ENCODE measurements at regions not wholly inside any gene's neighbourhood (a gene's known extent, or its start where the extent isn't known, plus 50 kb on each side); places are given as distances from the start of the nearest gene placed in this dataset.

GRCh38 chr4:185894481-185894880 is 82.5 kb upstream of the SORBS2 start:
- no peak for DNase-seq

- no peak for DNase-seq
These were observed 83.4 kb upstream of the SORBS2 start for GRCh38 chr4:185895351-185895750.

GRCh38 chr4:185895866-185896265 is 83.9 kb upstream of the SORBS2 start:
- no peak for DNase-seq

- DNase-seq, result no peak
These were observed 85.0 kb upstream of the SORBS2 start for GRCh38 chr4:185896817-185897488.

GRCh38 chr4:185898413-185898812 is 86.4 kb upstream of the SORBS2 start:
- no peak for DNase-seq

- DNase-seq, result no peak
These were observed 87.8 kb upstream of the SORBS2 start for GRCh38 chr4:185899833-185900232.

GRCh38 chr4:185902654-185903053 is 90.7 kb upstream of the SORBS2 start:
- no peak for DNase-seq

- no peak for DNase-seq
These were observed 91.2 kb upstream of the SORBS2 start for GRCh38 chr4:185903205-185903604.

GRCh38 chr4:185904381-185904780 is 92.4 kb upstream of the SORBS2 start:
- DNase-seq, result no peak

- DNase-seq, result no peak
These were observed 98.0 kb upstream of the SORBS2 start for GRCh38 chr4:185909972-185910371.

- no peak for DNase-seq
These were observed 99.6 kb upstream of the SORBS2 start for GRCh38 chr4:185911556-185912064.

- no peak for DNase-seq
These were observed 100.8 kb upstream of the SORBS2 start for GRCh38 chr4:185912779-185913178.

GRCh38 chr4:185914583-185915199 is 102.7 kb upstream of the SORBS2 start:
- DNase-seq, result no peak

- no peak for DNase-seq
These were observed 103.3 kb upstream of the SORBS2 start for GRCh38 chr4:185915271-185915670.

- DNase-seq, result no peak
These were observed 103.8 kb upstream of the SORBS2 start for GRCh38 chr4:185915817-185916216.

- no peak for DNase-seq
These were observed 104.2 kb upstream of the SORBS2 start for GRCh38 chr4:185916231-185916630.

- no peak for DNase-seq
These were observed 104.7 kb upstream of the SORBS2 start for GRCh38 chr4:185916683-185917082.

GRCh38 chr4:185919107-185919506 is 107.1 kb upstream of the SORBS2 start:
- DNase-seq, result no peak

GRCh38 chr4:185920171-185920570 is 108.2 kb upstream of the SORBS2 start:
- no peak for DNase-seq

GRCh38 chr4:185920691-185921260 is 108.8 kb upstream of the SORBS2 start:
- DNase-seq, result no peak

- DNase-seq, result no peak
These were observed 109.9 kb upstream of the SORBS2 start for GRCh38 chr4:185921583-185922555.

- no peak for DNase-seq
These were observed 112.6 kb upstream of the SORBS2 start for GRCh38 chr4:185924458-185925044.

- no peak for DNase-seq
These were observed 113.9 kb upstream of the SORBS2 start for GRCh38 chr4:185925910-185926360.

Measured in right hindlimb (tissue), 1 donor.